ENCODE measurements at regions not wholly inside any gene's neighbourhood (a gene's known extent, or its start where the extent isn't known, plus 50 kb on each side); places are given as distances from the start of the nearest gene placed in this dataset.

GRCh38 chr10:34890939-34891338 lies 75.8 kb upstream of the PARD3 start:
- H3K9me3 Mint-ChIP-seq: no peaks in the 10 kb centered on the region
- no peaks in the 10 kb centered on the region for H3K4me1 Mint-ChIP-seq
- TF ChIP-seq, protein P1, sequence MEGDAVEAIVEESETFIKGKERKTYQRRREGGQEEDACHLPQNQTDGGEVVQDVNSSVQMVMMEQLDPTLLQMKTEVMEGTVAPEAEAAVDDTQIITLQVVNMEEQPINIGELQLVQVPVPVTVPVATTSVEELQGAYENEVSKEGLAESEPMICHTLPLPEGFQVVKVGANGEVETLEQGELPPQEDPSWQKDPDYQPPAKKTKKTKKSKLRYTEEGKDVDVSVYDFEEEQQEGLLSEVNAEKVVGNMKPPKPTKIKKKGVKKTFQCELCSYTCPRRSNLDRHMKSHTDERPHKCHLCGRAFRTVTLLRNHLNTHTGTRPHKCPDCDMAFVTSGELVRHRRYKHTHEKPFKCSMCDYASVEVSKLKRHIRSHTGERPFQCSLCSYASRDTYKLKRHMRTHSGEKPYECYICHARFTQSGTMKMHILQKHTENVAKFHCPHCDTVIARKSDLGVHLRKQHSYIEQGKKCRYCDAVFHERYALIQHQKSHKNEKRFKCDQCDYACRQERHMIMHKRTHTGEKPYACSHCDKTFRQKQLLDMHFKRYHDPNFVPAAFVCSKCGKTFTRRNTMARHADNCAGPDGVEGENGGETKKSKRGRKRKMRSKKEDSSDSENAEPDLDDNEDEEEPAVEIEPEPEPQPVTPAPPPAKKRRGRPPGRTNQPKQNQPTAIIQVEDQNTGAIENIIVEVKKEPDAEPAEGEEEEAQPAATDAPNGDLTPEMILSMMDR (IDR thresholded peaks at IDR 0.05): no peak
- Histone ChIP-seq H3K4me3 (ENCODE audit: low read length) (no peak overlapping the region), H3K9me3 (ENCODE audit: control insufficient read depth, insufficient read depth, low read length) (no peaks in the 10 kb centered on the region), H3K36me3 (ENCODE audit: control insufficient read depth, insufficient read depth, low read length) (no peaks in the 10 kb centered on the region), H3K27ac (ENCODE audit: low read length) (no peak overlapping the region), H3K4me1 (ENCODE audit: control insufficient read depth, insufficient read depth, low read length) (no peaks in the 10 kb centered on the region), H3K27me3 (ENCODE audit: control insufficient read depth, insufficient read depth, low read length) (no peaks in the 10 kb centered on the region)
- no peak overlapping the region for H3K4me3 Mint-ChIP-seq
- DNase-seq: no peak
- peaks cover 1 to 3% of the 10 kb centered on the region in 2 donors for H3K27me3 Mint-ChIP-seq (ENCODE audit: low read depth in 2 of 2)
- intact Hi-C loops (cut with micrococcal nuclease): no loop called here
- 44% methylated on average over 2 of the region's 2 CpGs for WGBS (ENCODE audit: insufficient coverage)
- H3K27ac Mint-ChIP-seq: no peak overlapping the region
- H3K36me3 Mint-ChIP-seq: no peaks in the 10 kb centered on the region
- no peak for ATAC-seq

DNA sequence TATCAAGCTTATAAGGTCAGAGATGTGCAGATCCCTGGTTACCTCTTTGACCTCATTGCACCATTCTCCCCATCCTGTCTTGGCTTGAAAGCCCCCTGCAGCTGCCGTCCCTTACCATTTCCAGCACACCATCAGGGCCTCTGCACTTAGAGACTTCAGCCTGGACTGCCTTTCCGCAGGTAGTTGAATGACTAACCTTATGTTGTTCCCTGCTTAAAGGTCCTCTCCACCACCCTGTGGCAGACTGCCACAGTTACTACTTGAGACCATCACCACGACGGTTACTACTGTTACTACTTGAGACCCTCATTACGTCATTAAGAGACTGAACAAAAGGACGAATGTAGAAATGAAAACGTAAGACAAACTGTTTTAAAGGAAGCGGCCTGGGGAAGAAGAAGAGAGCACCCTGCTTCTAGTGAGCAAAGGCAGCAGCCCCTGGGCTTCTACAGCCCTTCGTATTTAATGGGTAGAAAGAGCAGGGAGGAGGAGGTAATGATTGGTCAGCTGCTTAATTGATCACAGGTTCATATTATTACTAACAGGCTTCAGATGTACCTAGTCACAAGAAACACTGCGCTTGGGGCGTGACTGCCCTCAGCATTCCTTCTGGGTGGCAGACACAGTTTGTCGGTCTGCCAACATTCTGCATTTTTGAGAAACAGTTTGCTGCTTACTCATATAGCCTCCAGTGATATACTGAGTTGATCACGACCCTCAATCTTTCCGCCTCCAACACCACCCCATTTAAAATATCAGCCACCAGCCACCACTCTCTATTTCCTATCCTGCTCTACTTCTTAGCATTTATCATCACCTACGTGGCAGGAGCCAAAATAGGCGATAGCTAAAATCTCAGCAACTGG lies 74.1 kb upstream of the PARD3 start:
- no peak overlapping the region for H3K27ac Mint-ChIP-seq
- no peaks in the 10 kb centered on the region for H3K9me3 Mint-ChIP-seq
- intact Hi-C loops (cut with micrococcal nuclease): no loop called here
- peaks cover 3 to 10% of the 10 kb centered on the region in 2 donors for H3K27me3 Mint-ChIP-seq (ENCODE audit: low read depth in 2 of 2)
- no peaks in the 10 kb centered on the region for H3K4me1 Mint-ChIP-seq
- 93% methylated on average over 14 of the region's 16 CpGs for WGBS (ENCODE audit: insufficient coverage)
- Histone ChIP-seq H3K4me3 (ENCODE audit: low read length) (no peak overlapping the region), H3K9me3 (ENCODE audit: control insufficient read depth, insufficient read depth, low read length) (no peaks in the 10 kb centered on the region), H3K36me3 (ENCODE audit: control insufficient read depth, insufficient read depth, low read length) (no peaks in the 10 kb centered on the region), H3K4me1 (ENCODE audit: control insufficient read depth, insufficient read depth, low read length) (no peaks in the 10 kb centered on the region), H3K27ac (ENCODE audit: low read length) (no peak overlapping the region), H3K27me3 (ENCODE audit: control insufficient read depth, insufficient read depth, low read length) (no peaks in the 10 kb centered on the region)
- no peak overlapping the region for H3K4me3 Mint-ChIP-seq
- H3K36me3 Mint-ChIP-seq: no peaks in the 10 kb centered on the region
- DNase-seq (no peak), ATAC-seq (peak in 1 of 3 donors; percentile 17)
- TF ChIP-seq, protein P1 (IDR thresholded peaks at IDR 0.05): no peak

GRCh38 chr10:34886906-34887642 lies 72.0 kb upstream of the PARD3 start:
- no peak overlapping the region for H3K4me3 Mint-ChIP-seq
- Histone ChIP-seq H3K27ac (ENCODE audit: low read length) (no peak overlapping the region), H3K4me3 (ENCODE audit: low read length) (no peak overlapping the region), H3K36me3 (ENCODE audit: control insufficient read depth, insufficient read depth, low read length) (no peaks in the 10 kb centered on the region), H3K27me3 (ENCODE audit: control insufficient read depth, insufficient read depth, low read length) (no peaks in the 10 kb centered on the region), H3K4me1 (ENCODE audit: control insufficient read depth, insufficient read depth, low read length) (no peaks in the 10 kb centered on the region), H3K9me3 (ENCODE audit: control insufficient read depth, insufficient read depth, low read length) (no peaks in the 10 kb centered on the region)
- intact Hi-C loops (cut with micrococcal nuclease): no loop called here
- no peaks in the 10 kb centered on the region for H3K9me3 Mint-ChIP-seq
- no peak overlapping the region for H3K27ac Mint-ChIP-seq
- peaks cover 3 to 10% of the 10 kb centered on the region in 2 donors for H3K27me3 Mint-ChIP-seq (ENCODE audit: low read depth in 2 of 2)
- DNase-seq: no peak
- 82% methylated on average over 8 of the region's 8 CpGs for WGBS (ENCODE audit: insufficient coverage)
- no peaks in the 10 kb centered on the region for H3K4me1 Mint-ChIP-seq
- H3K36me3 Mint-ChIP-seq: no peaks in the 10 kb centered on the region
- TF ChIP-seq, protein P1 (IDR thresholded peaks at IDR 0.05): no peak
- no peak for ATAC-seq
